Left lung (tissue), 4 donors: ENCODE measurements at regions not wholly inside any gene's neighbourhood (a gene's known extent, or its start where the extent isn't known, plus 50 kb on each side); places are given as distances from the start of the nearest gene placed in this dataset.

Experiments
- ATAC-seq: fragments of 200-7000 bp; cut with Tn5 transposase; one replicate; pipeline ENCODE4 v1.9.1; 2020; ENCODE audit warnings: moderate library complexity
- DNase-seq, 4 donors: peaks; one replicate each; pipeline ENCODE4 v3.0.0-alpha.2; 2013 to 2020
- H3K27ac ChIP-seq, 2 donors: fragments of 200-600 bp; sonication (generic) in 1 of 2; one replicate each; pipeline versions ENCODE4 v1.5.0 to v1.8.0; 2020 to 2021
- H3K27me3 ChIP-seq, 2 donors: fragments of 200-600 bp; sonication (generic) in 1 of 2; one replicate each; pipeline versions ENCODE4 v1.5.0 to v1.8.0; 2020 to 2021
- H3K36me3 ChIP-seq, 2 donors: fragments of 200-600 bp; sonication (generic) in 1 of 2; one replicate each; pipeline versions ENCODE4 v1.5.0 to v1.8.0; 2020 to 2021
- H3K4me1 ChIP-seq, 2 donors: fragments of 200-600 bp; one replicate each; pipeline ENCODE4 v1.8.0; 2021
- H3K4me3 ChIP-seq, 2 donors: fragments of 200-600 bp; sonication (generic) in 1 of 2; one replicate each; pipeline versions ENCODE4 v1.5.0 to v1.8.0; 2020 to 2021; ENCODE audit warnings: mild to moderate bottlenecking in 1 of 2
- H3K9me3 ChIP-seq, 2 donors: fragments of 200-600 bp; sonication (generic) in 1 of 2; one replicate each; pipeline versions ENCODE4 v1.5.0 to v1.8.0; 2020 to 2021
- intact Hi-C, 2 donors: fragments of 100-400 bp; cut with DNase I; formaldehyde crosslinking; loops; one replicate each; pipeline versions ENCODE4 v1.11.2 to v1.14.2; 2022
- TF ChIP-seq, protein P1 (sequence below), 2 donors: fragments of 200-600 bp; sonication (generic) in 1 of 2; IDR thresholded peaks; one replicate each; pipeline versions ENCODE4 v1.5.0 to v1.8.0; 2021; ENCODE audit warnings: antibody characterized with exemption in 2 of 2
- donor health status: DM: no; HTN: yes; CAD: no.
- donor health status: DM: no; HTN: no; CAD: no.

DNA sequence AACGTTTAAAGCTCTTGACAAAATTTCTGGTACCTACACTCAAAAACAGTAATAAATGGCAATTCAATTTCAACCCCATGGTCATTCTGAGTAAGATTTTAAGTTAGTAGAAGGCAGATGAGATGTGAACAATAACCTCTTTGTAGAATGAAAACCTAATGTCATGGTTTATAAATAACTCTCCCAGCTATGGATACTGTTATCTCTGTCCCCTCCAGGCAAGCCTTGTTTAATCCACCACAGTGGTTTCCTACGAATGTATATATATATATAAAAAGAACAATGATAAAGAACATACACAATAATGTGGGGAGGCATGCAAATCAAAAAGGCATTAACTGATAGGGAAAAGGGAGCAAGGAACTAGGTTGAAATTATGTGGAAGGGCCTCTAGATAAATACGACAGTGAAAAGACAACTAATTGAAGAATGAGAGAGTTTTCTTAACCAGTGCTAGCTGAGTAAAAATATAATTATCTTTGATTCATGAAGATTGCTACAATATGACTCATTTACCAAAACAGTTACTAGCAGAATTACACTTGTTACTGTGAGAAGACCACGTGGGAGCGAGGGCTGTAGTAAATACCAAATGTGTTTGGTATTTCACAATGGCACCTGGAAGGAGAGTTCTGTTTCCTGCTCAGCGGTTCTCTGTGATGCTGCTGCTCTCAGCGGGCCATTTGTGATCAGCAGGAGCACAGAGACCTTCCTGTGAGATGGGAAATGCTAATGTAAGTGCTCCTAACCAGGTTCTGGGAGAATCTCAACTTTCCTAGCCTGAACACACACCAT, 173.7 kb downstream of the MBOAT1 start:
- DNase-seq (no peak), ATAC-seq (peak; percentile 35)
- no peak overlapping the region for H3K4me3 ChIP-seq
- H3K27ac ChIP-seq, result no peak overlapping the region
- H3K9me3 ChIP-seq, result no peaks in the 10 kb centered on the region
- TF ChIP-seq, protein P1, sequence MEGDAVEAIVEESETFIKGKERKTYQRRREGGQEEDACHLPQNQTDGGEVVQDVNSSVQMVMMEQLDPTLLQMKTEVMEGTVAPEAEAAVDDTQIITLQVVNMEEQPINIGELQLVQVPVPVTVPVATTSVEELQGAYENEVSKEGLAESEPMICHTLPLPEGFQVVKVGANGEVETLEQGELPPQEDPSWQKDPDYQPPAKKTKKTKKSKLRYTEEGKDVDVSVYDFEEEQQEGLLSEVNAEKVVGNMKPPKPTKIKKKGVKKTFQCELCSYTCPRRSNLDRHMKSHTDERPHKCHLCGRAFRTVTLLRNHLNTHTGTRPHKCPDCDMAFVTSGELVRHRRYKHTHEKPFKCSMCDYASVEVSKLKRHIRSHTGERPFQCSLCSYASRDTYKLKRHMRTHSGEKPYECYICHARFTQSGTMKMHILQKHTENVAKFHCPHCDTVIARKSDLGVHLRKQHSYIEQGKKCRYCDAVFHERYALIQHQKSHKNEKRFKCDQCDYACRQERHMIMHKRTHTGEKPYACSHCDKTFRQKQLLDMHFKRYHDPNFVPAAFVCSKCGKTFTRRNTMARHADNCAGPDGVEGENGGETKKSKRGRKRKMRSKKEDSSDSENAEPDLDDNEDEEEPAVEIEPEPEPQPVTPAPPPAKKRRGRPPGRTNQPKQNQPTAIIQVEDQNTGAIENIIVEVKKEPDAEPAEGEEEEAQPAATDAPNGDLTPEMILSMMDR (IDR thresholded peaks at IDR 0.05), result no peak
- H3K27me3 ChIP-seq, result no peaks in the 10 kb centered on the region
- intact Hi-C loops, result no loop called here
- no peaks in the 10 kb centered on the region for H3K36me3 ChIP-seq
- no peaks in the 10 kb centered on the region for H3K4me1 ChIP-seq

DNA sequence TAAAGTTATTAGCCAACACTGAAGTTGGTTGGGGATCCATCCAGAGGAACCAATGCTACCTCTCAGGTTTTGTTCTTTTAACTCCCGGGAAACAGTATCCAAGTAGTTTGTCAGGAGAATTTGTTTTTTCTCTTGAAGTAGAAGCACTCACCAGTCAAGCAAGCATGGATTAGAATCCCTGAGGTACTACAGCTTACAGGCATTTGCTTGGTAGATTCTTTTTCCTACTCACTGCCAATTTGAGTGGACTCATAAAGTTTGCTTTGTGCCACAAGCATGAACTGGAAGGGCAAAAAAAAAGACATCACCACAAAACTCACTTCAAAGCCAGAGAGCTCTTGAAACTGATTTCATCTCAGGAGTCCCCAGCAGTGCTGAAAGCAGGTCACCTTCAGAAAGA, 167.4 kb downstream of the MBOAT1 start:
- intact Hi-C loops, result no loop called here
- no peaks in the 10 kb centered on the region for H3K4me1 ChIP-seq
- H3K4me3 ChIP-seq, result no peak overlapping the region
- no peak overlapping the region for H3K27ac ChIP-seq
- ATAC-seq (peak; percentile 93), DNase-seq (peak in 1 of 4 donors; percentile 2)
- no peaks in the 10 kb centered on the region for H3K27me3 ChIP-seq
- no peaks in the 10 kb centered on the region for H3K9me3 ChIP-seq
- no peaks in the 10 kb centered on the region for H3K36me3 ChIP-seq
- TF ChIP-seq, protein P1 (IDR thresholded peaks at IDR 0.05), result no peak
